HCT116 (cell line): ENCODE measurements at regions not wholly inside any gene's neighbourhood (a gene's known extent, or its start where the extent isn't known, plus 50 kb on each side); places are given as distances from the start of the nearest gene placed in this dataset.
A peak's percentile ranks its signal among the peaks of the same experiment; 100 is the strongest.

ENCODE experiments used
- ATAC-seq: fragments of 200-7000 bp; cut with Tn5 transposase; 2 replicates; pipeline ENCODE4 v1.9.1; 2020; ENCODE audit warnings: mild to moderate bottlenecking, moderate library complexity
- BruUV-seq: library from RNA; stranded (reverse); fragments of 400-500 nt; replicated peaks from 2 replicates; lab custom pipeline; 2021; lab: Mats Ljungman, UMichigan
- CTCF ChIA-PET: fragments of 300-600 bp; sonication (Branson Sonifier 250); formaldehyde crosslinking; loops from one replicate; lab custom pipeline; 2021; ENCODE audit warnings: antibody characterized with exemption; lab: Charles Lee
- POLR2A ChIA-PET: fragments of 300-600, 350-600 bp; sonication (Branson Sonifier 250); formaldehyde crosslinking; loops from one replicate; lab custom pipeline; 2021; ENCODE audit warnings: antibody characterized with exemption; lab: Charles Lee
- RAD21 ChIA-PET, 2 experiments: fragments of 300-600 bp; sonication (Branson Sonifier 250); formaldehyde crosslinking; loops; one replicate each; lab custom pipeline; 2023; ENCODE audit warnings: low total read pairs in 2 of 2; ENCODE audit not compliant: uncharacterized antibody in 2 of 2, unreplicated experiment in 2 of 2, low non-redundant PET in 1 of 2; lab: Charles Lee
- DNase-seq: peaks from one replicate; pipeline ENCODE4 v3.0.0-alpha.2; 2010; ENCODE audit warnings: low read depth, low spot score
- H2AFZ ChIP-seq: fragments of 200-600 bp; shearing (Covaris generic), sonication (generic); 2 replicates; pipeline ENCODE4 v1.6.1; 2017; ENCODE audit warnings: low read depth, mixed run types, mixed read lengths, antibody characterized with exemption, low read length; ENCODE audit not compliant: poor library complexity, severe bottlenecking
- H3K27ac ChIP-seq: 2 replicates; pipeline ENCODE4 v1.5.1; 2012; ENCODE audit warnings: low read depth, low read length
- H3K27me3 ChIP-seq: fragments of 200-600 bp; sonication (generic); 2 replicates; pipeline ENCODE4 v1.6.1; 2016; ENCODE audit warnings: mixed run types, low read length, mixed read lengths; ENCODE audit not compliant: insufficient read depth
- H3K36me3 ChIP-seq, 2 experiments: fragments of 200-500 bp in 1 of 2; fragments of 200-600 bp in 1 of 2; sonication (Bioruptor generic) in 1 of 2; sonication (generic) in 1 of 2; 2 replicates each; pipeline versions ENCODE4 v1.5.1 to v1.6.1; 2014 to 2016; ENCODE audit warnings: low read length in 2 of 2, inconsistent platforms in 1 of 2, mixed read lengths in 1 of 2, mixed run types in 1 of 2; ENCODE audit not compliant: insufficient read depth in 2 of 2, control insufficient read depth in 1 of 2
- H3K4me1 ChIP-seq, 2 experiments: fragments of 200-600 bp in 1 of 2; sonication (generic) in 1 of 2; 2 replicates each; pipeline versions ENCODE4 v1.5.1 to v1.6.1; 2012 to 2017; ENCODE audit warnings: low read length in 2 of 2, inconsistent platforms in 1 of 2, mild to moderate bottlenecking in 1 of 2, mixed read lengths in 1 of 2, mixed run types in 1 of 2, moderate library complexity in 1 of 2; ENCODE audit not compliant: insufficient read depth in 2 of 2, control insufficient read depth in 1 of 2
- H3K4me2 ChIP-seq: fragments of 200-600 bp; sonication (generic); 2 replicates; pipeline ENCODE4 v1.6.1; 2017; ENCODE audit warnings: mixed run types, low read length, mixed read lengths
- H3K4me3 ChIP-seq, 2 experiments: fragments of 200-600 bp in 1 of 2; sonication (generic) in 1 of 2; replicated peaks in 1 of 2; 2 replicates each; pipeline ENCODE4 v1.5.1; 2011 to 2016; ENCODE audit warnings: low read length in 2 of 2, control low read depth in 1 of 2, low read depth in 1 of 2, mild to moderate bottlenecking in 1 of 2, mixed read lengths in 1 of 2, mixed run types in 1 of 2
- H3K79me2 ChIP-seq: fragments of 200-600 bp; sonication (generic); 2 replicates; pipeline ENCODE4 v1.6.1; 2017; ENCODE audit warnings: mild to moderate bottlenecking, mixed run types, low read length, moderate library complexity, mixed read lengths; ENCODE audit not compliant: insufficient read depth
- H3K9ac ChIP-seq: fragments of 200-600 bp; sonication (generic); 2 replicates; pipeline ENCODE4 v1.6.1; 2016; ENCODE audit warnings: low read length, mixed read lengths
- H3K9me2 ChIP-seq: fragments of 200-600 bp; sonication (generic), shearing (Covaris generic); 2 replicates; pipeline ENCODE4 v1.6.1; 2017; ENCODE audit warnings: mixed run types, mild to moderate bottlenecking, moderate library complexity; ENCODE audit not compliant: insufficient read depth
- H3K9me3 ChIP-seq, 2 experiments: fragments of 200-500 bp in 1 of 2; fragments of 200-600 bp in 1 of 2; sonication (Bioruptor generic) in 1 of 2; sonication (generic) in 1 of 2; 2 replicates each; pipeline ENCODE4 v1.6.1; 2014 to 2017; ENCODE audit warnings: low read length in 2 of 2, mixed read lengths in 2 of 2, inconsistent platforms in 1 of 2, low read depth in 1 of 2, mild to moderate bottlenecking in 1 of 2, mixed run types in 1 of 2, moderate library complexity in 1 of 2; ENCODE audit not compliant: control insufficient read depth in 1 of 2, insufficient read depth in 1 of 2
- H4K20me1 ChIP-seq: fragments of 200-600 bp; sonication (generic), shearing (Covaris generic); 2 replicates; pipeline ENCODE4 v1.6.1; 2017; ENCODE audit warnings: mixed run types, mild to moderate bottlenecking, moderate library complexity; ENCODE audit not compliant: insufficient read depth
- ATF3 ChIP-seq: IDR thresholded peaks from 2 replicates; pipeline ENCODE4 v1.6.1; 2012
- CBX3 ChIP-seq: IDR thresholded peaks from 2 replicates; pipeline ENCODE4 v1.6.1; 2012; ENCODE audit warnings: low read depth
- CTCF ChIP-seq, 3 experiments: fragments of 200-600 bp in 1 of 3; sonication (generic) in 1 of 3; IDR thresholded peaks in 2 of 3; conservative IDR thresholded peaks in 1 of 3; 2 replicates each; pipeline ENCODE4 v1.5.1; 2012 to 2017; ENCODE audit warnings: low read depth in 2 of 3, low read length in 2 of 3, antibody characterized with exemption in 1 of 3, borderline replicate concordance in 1 of 3, control low read depth in 1 of 3, mild to moderate bottlenecking in 1 of 3, mixed read lengths in 1 of 3, mixed run types in 1 of 3, moderate library complexity in 1 of 3; ENCODE audit not compliant: insufficient read depth in 1 of 3
- EGR1 ChIP-seq: IDR thresholded peaks from 2 replicates; pipeline ENCODE4 v1.6.1; 2012; ENCODE audit warnings: low read depth
- ELF1 ChIP-seq: IDR thresholded peaks from 2 replicates; pipeline ENCODE4 v1.6.1; 2012; ENCODE audit warnings: low read depth, borderline replicate concordance
- EZH2 ChIP-seq: fragments of 200-600 bp; sonication (generic); IDR thresholded peaks from 2 replicates; pipeline ENCODE4 v1.6.1; 2017; ENCODE audit warnings: antibody characterized with exemption, mixed run types
- EZH2phosphoT487 ChIP-seq: fragments of 200-600 bp; IDR thresholded peaks from 2 replicates; pipeline ENCODE4 v1.6.1; 2018; ENCODE audit warnings: antibody characterized with exemption, borderline replicate concordance
- MAX ChIP-seq: IDR thresholded peaks from 2 replicates; pipeline ENCODE4 v1.6.1; 2012
- RAD21 ChIP-seq: IDR thresholded peaks from 2 replicates; pipeline ENCODE4 v1.6.1; 2012; ENCODE audit warnings: low read depth, mild to moderate bottlenecking
- SIN3A ChIP-seq: IDR thresholded peaks from 2 replicates; pipeline ENCODE4 v1.6.1; 2012; ENCODE audit warnings: low read depth
- SP1 ChIP-seq: IDR thresholded peaks from 2 replicates; pipeline ENCODE4 v1.6.1; 2012; ENCODE audit warnings: low read depth
- TCF7L2 ChIP-seq: IDR thresholded peaks from 2 replicates; pipeline ENCODE4 v1.7.0; 2011; ENCODE audit warnings: borderline replicate concordance, inconsistent platforms; ENCODE audit not compliant: insufficient read depth, insufficient read length; ENCODE audit errors: extremely low read depth
- YY1 ChIP-seq: IDR thresholded peaks from 2 replicates; pipeline ENCODE4 v1.6.1; 2011; ENCODE audit warnings: low read length, low read depth, moderate library complexity, mild to moderate bottlenecking; ENCODE audit not compliant: insufficient replicate concordance; ENCODE audit errors: extremely low read depth
- ZBTB33 ChIP-seq: IDR thresholded peaks from 2 replicates; pipeline ENCODE4 v1.6.1; 2011; ENCODE audit warnings: mild to moderate bottlenecking, low read length, moderate library complexity; ENCODE audit not compliant: insufficient replicate concordance; ENCODE audit errors: extremely low read depth
- ZFX ChIP-seq: fragments of 450-650 bp; IDR thresholded peaks from 2 replicates; pipeline ENCODE4 v1.6.1; 2017
- ZNF274 ChIP-seq: fragments of 200-500 bp; sonication (Bioruptor generic); IDR thresholded peaks from 2 replicates; pipeline ENCODE4 v1.6.1; 2014; ENCODE audit warnings: mild to moderate bottlenecking, low read depth, low read length, inconsistent platforms
- intact Hi-C: fragments of 100-400 bp; cut with micrococcal nuclease; formaldehyde crosslinking; loops from 2 replicates; pipeline ENCODE4 v1.10.0; 2022

- peak; percentile 48 for ATAC-seq
- H3K4me1 ChIP-seq, result peaks cover 19 to 41% of the 10 kb centered on the region in 2 experiments
- peak overlapping the region; percentile 65 for H3K4me2 ChIP-seq
- H3K27ac ChIP-seq, result peak overlapping the region; percentile 33; the same call in 1 of the 2 replicates
- RAD21 ChIA-PET, result no interaction called here
- CTCF ChIA-PET, result no interaction called here
- no peaks in the 10 kb centered on the region for H3K27me3 ChIP-seq
- H3K9me2 ChIP-seq, result no peaks in the 10 kb centered on the region
- POLR2A ChIA-PET, result no interaction called here
- BruUV-seq, result no TSS peak
- 0 out of 4 replicates have a peak overlapping the region, but pooled peaks of 1 of the 2 experiments have one; percentile 25 for H3K4me3 ChIP-seq
- intact Hi-C loops, result no loop called here
- TF ChIP-seq YY1 (no peak), EZH2 (no peak), EGR1 (no peak), CBX3 (no peak), RAD21 (no peak), ZNF274 (no peak), ZFX (no peak), ELF1 (no peak), SIN3A (no peak), EZH2phosphoT487 (no peak), TCF7L2 (no peak), CTCF (IDR thresholded peaks at IDR 0.05 in 2 of 3, conservative IDR thresholded peaks at IDR 0.05 in 1 of 3; ENCODE audit: borderline replicate concordance in 1 of 3, insufficient read depth in 1 of 3, low read depth in 2 of 3, low read length in 2 of 3) (no peak), ATF3 (no peak), SP1 (no peak), MAX (no peak), ZBTB33 (no peak)
- H3K36me3 ChIP-seq, result no peaks in the 10 kb centered on the region
- peak overlapping the region; percentile 13; the same call in 1 of the 2 replicates for H3K9ac ChIP-seq
- no peak for DNase-seq
- peak overlapping the region; percentile 33 for H2AFZ ChIP-seq
- no peaks in the 10 kb centered on the region for H3K79me2 ChIP-seq
- H3K9me3 ChIP-seq, result no peaks in the 10 kb centered on the region
- H4K20me1 ChIP-seq, result no peaks in the 10 kb centered on the region
Measured at GRCh38 chr13:110018009-110018408, 231.6 kb upstream of the IRS2 start.
